ENCODE measurements at regions not wholly inside any gene's neighbourhood (a gene's known extent, or its start where the extent isn't known, plus 50 kb on each side); places are given as distances from the start of the nearest gene placed in this dataset.
"Not testable (repeated sequence)": the region's sequence is repeated elsewhere in the genome, so short reads cannot be mapped to it uniquely, and the experiment has no call there.

DNA sequence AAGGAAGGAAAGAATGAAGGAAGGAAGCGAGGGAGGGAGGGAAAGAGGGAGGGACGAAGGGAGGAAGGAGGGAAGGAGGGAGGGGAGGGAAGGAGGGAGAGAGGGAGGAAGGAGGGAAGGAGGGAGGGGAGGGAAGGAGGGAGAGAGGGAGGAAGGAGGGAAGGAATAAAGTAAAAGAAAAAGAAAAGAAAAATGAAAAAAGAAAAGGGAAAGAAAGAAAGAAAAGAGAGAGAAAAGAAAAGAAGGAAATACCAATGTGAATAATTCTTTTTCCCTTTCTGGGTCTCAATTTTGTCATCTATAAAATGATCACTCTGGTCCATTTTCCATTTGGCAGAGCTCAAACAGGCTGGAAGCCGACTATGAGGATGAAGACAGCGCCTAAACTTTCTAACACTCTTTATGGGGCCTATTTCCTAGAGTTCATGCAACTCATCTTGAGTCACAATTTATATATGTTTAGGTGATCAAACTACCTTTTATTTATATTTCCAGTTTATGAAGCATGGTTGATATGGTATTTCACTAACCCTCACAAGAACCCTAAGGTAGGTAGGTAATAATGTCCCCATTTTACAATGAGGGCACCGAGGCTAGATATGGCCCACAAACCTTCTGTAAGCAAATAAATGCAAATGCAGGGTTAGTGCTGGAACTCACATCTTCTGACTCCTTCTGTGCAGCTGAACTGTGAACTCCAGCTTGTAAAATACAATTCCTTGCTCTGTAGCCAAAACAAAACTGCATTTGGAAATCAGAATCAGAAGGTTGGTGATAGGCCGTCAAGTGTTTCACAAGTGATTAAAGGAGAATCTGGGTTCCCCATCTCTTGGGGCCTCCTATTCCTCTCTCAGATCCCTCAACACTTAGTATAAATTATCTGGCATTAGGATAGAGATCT lies 434.3 kb downstream of the ETS1 start:
- DNase-seq (ENCODE audit: low read depth): no peak
- H3K4me3 ChIP-seq (ENCODE audit: low read depth, low read length): no peak overlapping the region
- no peak for TF ChIP-seq CTCF (IDR thresholded peaks at IDR 0.05; ENCODE audit: low read depth, low read length, missing control alignments)

GRCh38 chr11:128151780-128152179 lies 435.6 kb downstream of the ETS1 start:
- DNase-seq (ENCODE audit: low read depth): no peak
- no peak for TF ChIP-seq CTCF (IDR thresholded peaks at IDR 0.05; ENCODE audit: low read depth, low read length, missing control alignments)
- no peak overlapping the region for H3K4me3 ChIP-seq (ENCODE audit: low read depth, low read length)

- H3K4me3 ChIP-seq (ENCODE audit: low read depth, low read length): no peak overlapping the region
- DNase-seq (ENCODE audit: low read depth): no peak
- TF ChIP-seq CTCF (IDR thresholded peaks at IDR 0.05; ENCODE audit: low read depth, low read length, missing control alignments): no peak
Observed at GRCh38 chr11:128151338-128151737, 436.0 kb downstream of the ETS1 start.

- no peak overlapping the region for H3K4me3 ChIP-seq (ENCODE audit: low read depth, low read length)
- DNase-seq (ENCODE audit: low read depth): no peak
- no peak for TF ChIP-seq CTCF (IDR thresholded peaks at IDR 0.05; ENCODE audit: low read depth, low read length, missing control alignments)
Observed at GRCh38 chr11:128148208-128148607, 439.1 kb downstream of the ETS1 start.

- TF ChIP-seq CTCF (IDR thresholded peaks at IDR 0.05; ENCODE audit: low read depth, low read length, missing control alignments): no peak
- H3K4me3 ChIP-seq (ENCODE audit: low read depth, low read length): no peak overlapping the region
- no peak for DNase-seq (ENCODE audit: low read depth)
Observed at GRCh38 chr11:128146926-128147605, 440.3 kb downstream of the ETS1 start.

GRCh38 chr11:128140293-128140692 lies 447.1 kb downstream of the ETS1 start:
- not testable (repeated sequence) for H3K4me3 ChIP-seq (ENCODE audit: low read depth, low read length); DNase-seq (ENCODE audit: low read depth)

DNA sequence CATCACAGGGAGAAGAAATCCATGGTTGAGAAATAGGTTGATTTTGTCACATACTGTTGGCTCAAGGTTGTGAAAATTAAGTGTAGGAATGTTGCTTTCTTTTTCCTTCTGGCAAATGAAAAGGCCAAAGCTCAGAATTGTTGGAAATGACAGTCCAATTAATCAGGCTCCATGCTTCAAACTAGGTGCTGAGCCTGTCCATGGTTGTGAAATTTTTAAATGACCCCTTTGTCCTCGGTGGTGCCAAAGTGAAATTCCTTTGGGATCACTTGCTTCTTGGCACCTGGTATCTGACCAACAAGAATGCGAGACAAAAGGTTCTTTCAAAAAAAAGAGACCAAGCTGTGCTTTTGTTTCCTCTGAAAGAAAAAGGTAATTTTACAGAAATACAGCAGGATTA lies 451.9 kb downstream of the ETS1 start:
- no peak for TF ChIP-seq CTCF (IDR thresholded peaks at IDR 0.05; ENCODE audit: low read depth, low read length, missing control alignments)
- no peak for DNase-seq (ENCODE audit: low read depth)
- no peak overlapping the region for H3K4me3 ChIP-seq (ENCODE audit: low read depth, low read length)

Measured in GM12864 (cell line).